ENCODE measurements at regions not wholly inside any gene's neighbourhood (a gene's known extent, or its start where the extent isn't known, plus 50 kb on each side); places are given as distances from the start of the nearest gene placed in this dataset.
"Not testable (repeated sequence)": the region's sequence is repeated elsewhere in the genome, so short reads cannot be mapped to it uniquely, and the experiment has no call there.

- no peak for DNase-seq (ENCODE audit: low read depth)
Observed at GRCh38 chr1:115453666-115454065, 115.6 kb upstream of the NGF start.

- no peak for DNase-seq (ENCODE audit: low read depth)
Observed at GRCh38 chr1:115452600-115453329, 114.7 kb upstream of the NGF start.

- DNase-seq (ENCODE audit: low read depth), result no peak
Observed at GRCh38 chr1:115450501-115451040, 112.5 kb upstream of the NGF start.

DNA sequence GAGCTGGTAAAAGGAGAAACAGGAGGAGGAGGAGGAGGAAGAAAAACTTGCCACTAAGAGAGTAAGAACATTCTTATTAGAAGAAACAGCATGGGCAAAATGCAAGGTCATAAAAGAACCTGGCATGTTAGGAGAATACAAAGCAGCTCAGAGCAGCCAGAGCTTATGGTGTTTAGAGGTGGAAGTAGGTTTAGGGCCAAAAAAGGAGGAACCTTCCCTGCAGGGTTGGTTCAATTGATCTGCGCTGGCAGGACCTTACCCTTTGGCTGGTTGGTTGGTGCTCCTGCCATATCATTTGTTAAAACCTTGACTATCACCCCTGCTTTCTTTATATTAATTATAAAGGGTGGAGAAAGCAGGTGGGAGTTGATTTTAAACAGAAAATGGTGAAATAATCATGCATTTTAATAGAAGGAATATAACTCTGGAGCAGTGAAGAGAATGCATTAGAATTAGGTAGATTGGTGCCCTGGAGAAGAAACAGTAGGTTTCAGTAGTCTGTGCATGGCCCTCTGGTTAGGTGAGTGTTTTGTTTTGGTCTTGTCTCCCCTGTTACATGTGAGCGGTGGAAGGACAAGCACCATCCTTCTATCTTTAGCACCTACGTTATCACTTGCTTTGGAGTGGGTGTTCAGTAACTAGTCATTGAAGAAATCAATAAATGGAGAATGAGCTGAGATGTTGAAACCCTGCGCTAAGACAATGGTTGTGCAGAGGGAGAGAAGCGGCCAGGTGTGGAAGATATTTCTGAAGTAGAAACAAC is 110.4 kb upstream of the NGF start:
- no peak for DNase-seq (ENCODE audit: low read depth)

- DNase-seq (ENCODE audit: low read depth), result no peak
Observed at GRCh38 chr1:115447672-115448071, 109.6 kb upstream of the NGF start.

DNA sequence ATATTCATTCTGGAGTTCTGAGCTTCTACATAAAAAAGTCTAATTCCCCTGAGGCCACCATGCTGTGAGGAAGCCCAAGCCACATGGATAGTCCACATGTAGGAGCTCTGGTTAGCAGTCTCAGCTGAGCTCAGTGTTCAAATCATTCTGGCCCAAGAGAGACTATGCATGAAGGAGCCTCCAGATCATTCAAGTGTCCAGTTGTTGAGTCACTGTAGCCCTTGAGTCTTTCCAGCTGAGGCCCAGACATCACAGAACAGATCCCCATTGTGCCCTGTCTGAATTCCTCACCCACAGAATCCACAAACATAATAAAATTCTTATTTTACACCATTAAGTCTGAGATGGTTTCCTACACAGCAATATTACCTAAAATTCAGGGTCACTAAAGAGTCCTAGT is 107.0 kb upstream of the NGF start:
- DNase-seq (ENCODE audit: low read depth), result no peak

DNA sequence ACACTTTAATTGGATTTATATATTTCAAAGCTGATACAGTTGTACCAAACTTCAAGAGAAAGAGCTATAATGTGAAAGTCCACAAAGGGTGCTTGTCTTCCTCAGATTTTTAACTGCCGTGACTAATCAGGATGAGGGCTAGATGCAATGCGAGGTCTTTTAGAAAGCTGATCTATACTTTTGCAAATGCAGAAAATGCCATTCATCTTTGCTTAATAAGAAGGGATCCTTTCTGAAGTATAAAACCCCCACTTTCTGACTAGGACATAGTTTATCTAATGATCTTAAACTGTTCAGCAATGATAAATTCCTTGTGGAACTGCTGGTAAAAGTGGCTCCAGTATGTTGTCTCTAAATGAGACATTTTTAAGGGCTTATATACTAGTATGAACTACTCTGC is 102.7 kb upstream of the NGF start:
- no peak for DNase-seq (ENCODE audit: low read depth)

DNA sequence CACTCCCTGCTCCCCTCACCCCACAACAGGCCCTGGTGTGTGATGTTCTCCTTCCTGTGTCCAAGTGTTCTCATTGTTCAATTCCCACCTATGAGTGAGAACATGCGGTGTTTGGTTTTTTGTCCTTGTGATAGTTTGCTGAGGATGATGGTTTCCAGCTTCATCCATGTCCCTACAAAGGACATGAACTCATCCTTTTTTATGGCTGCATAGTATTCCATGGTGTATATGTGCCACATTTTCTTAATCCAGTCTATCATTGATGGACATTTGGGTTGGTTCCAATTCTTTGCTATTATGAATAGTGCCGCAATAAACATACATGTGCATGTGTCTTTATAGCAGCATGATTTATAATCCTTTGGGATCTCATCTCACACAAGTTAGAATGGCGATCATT is 101.5 kb upstream of the NGF start:
- not testable (repeated sequence) for DNase-seq (ENCODE audit: low read depth)

DNA sequence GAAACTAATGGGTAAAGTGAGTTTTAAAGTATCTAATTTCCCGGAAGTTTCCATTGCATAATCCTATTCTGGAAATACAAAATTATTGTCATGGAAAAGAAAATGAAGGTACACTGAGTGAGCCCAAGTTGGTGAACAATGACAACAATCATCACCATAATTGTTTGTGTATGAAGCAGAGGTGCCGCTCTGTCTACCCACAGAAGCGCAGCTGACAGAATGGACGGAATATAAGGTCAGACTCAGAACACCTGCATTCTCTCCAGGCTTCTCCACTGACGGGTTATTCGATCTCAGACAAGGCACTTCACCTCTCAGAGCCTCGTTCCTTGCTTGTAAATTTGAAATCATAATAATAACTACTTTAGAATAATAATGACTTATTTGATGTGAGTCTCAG is 99.1 kb upstream of the NGF start:
- DNase-seq (ENCODE audit: low read depth), result no peak

DNA sequence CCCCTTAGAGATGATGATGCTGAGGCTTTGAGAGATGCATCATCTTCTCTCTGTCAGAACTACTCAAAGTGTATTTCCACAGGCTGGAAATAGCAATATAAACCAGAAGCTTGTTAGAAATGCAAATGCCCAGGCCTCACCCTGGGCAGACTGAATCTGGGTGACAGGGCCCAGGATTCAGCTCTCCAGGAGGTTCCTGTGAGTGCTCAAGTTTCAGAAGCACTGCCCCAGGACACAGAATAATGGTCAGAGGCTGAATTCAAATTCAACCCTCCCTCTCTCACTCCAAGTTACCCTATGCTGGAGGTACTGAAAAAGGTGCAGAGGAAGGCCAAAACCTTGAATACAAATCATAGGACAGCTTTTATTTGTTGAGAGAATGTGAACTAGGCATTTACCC is 98.5 kb upstream of the NGF start:
- DNase-seq (ENCODE audit: low read depth), result no peak

DNA sequence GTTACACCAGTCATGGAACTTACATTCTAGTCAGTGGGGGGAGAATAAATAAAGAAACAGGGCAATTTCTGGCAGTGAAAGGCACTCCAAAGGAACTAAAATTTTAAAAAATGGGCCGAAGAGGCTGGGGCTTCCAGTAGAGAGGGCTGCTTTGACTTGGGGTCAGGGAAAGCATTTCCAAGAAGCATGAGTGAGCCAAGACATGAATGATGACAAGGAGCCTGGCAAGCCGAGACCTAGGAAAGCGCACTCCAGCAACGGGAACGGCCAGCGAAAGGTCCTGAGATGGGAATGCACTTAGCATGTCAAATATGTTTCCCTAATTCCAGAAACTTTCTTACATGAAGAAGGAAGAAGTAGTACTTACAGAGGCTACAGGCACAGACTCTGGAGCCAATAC is 95.4 kb upstream of the NGF start:
- no peak for DNase-seq (ENCODE audit: low read depth)

DNA sequence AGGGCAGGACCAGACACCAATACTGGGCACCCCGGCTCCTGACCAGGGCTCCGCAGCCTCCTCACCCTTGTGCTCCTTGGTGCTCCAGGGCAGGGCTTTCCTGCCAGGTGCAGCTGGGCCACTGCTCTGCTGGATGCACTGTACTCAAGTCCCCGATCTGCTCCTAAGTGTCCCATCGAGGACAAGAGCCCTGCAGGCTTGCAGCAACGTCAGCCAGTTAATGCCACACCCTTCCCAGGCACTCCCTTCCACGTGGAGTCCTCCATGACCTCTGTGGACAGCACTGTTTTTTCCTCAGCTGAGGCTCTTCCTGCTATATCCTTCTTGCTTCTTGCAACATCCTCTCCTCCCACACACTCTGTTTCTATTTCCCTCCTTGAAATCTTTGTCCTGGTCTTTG is 94.0 kb upstream of the NGF start:
- DNase-seq (ENCODE audit: low read depth), result no peak

DNA sequence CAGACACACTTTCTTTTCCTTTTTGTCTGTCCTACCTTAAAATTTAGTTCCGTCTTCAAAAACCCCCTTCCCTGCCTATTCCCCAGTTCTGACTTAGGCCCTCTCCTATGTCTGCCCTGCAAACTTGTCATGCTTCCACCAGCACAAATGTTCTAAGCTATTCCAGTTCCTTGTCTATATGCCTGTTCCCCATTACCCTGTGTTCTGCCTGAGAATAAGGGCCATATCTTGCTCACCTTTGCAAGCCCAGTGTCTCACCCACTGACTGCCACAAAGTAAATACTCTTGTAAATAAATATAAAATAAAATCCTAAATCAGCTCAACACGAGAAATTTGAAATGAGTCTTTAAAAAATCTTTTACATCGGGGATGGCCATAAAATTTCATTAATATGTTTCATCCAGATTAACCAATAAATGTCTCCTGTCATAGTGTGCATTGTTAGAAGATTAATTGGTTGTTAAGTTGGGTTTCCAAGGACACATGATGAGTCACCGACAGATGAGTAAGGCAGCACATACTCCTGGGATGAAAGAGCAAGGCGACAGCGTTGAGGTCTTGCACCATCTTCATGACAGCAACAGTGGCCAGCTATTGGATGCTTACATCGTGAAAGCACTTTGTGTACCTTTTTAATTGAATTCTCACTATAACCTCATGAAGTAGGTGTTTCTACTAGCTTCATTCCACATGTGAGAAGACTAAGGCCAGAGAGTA is 92.6 kb upstream of the NGF start:
- no peak for DNase-seq (ENCODE audit: low read depth)

- DNase-seq (ENCODE audit: low read depth), result no peak
Observed at GRCh38 chr1:115429884-115430283, 91.8 kb upstream of the NGF start.

DNA sequence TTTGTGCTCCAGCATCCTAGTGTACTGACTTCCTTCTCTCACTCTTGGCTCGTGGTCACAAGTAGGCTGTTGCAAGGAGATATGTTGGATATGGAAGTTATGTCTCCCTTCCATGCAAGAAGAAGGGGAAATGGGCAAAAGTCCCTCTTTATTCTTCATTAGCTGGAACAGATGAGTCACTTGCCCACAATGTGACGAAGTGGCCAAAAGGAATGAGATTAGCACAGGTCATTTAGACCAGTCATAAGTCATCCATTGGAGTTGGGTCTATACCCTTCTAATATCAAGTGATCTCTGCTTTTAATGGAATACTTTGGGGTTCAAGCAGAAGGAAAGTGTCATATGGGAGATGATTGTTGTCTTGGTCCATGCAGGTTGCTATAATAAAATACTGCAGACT is 91.2 kb upstream of the NGF start:
- DNase-seq (ENCODE audit: low read depth), result no peak

- no peak for DNase-seq (ENCODE audit: low read depth)
Observed at GRCh38 chr1:115428676-115429075, 90.6 kb upstream of the NGF start.

DNA sequence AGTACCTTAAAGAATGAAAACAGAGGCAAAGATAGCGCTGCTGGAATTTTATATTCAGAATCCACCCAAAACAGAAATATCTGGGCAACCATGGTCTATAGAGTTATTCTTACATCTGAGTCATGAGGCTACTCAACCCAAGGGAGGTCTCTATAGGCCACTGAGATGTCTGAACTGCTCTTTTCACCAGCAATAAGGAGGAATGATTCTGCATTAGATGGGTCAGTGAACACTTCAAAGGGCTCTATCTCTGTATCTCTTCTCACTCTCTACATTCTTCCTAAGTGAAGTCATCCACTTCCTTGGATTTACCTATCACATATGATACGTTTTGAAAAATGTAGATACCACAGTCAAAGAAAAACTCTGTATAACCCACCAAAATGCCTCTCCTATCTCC is 90.2 kb upstream of the NGF start:
- no peak for DNase-seq (ENCODE audit: low read depth)

DNA sequence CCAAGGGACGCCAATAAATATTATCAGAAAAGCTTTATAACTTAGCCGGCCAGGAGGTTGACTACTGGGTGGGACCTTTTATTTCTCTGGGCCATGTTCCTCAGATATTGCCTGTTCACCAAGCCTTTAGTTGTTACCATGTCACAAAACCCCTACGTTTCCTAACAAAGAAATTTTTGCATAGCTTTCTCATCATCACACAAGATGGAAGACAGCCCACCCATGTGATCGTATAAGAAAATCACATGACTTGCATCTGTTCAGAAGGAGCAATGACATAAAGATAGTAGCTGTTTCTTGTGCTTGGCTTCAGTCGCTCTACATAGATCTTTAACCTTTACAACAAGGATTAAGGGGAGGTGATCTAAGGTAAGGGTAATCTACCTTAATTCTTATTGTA is 88.9 kb upstream of the NGF start:
- DNase-seq (ENCODE audit: low read depth), result no peak

GRCh38 chr1:115426231-115426771 is 88.3 kb upstream of the NGF start:
- DNase-seq (ENCODE audit: low read depth), result no peak

DNA sequence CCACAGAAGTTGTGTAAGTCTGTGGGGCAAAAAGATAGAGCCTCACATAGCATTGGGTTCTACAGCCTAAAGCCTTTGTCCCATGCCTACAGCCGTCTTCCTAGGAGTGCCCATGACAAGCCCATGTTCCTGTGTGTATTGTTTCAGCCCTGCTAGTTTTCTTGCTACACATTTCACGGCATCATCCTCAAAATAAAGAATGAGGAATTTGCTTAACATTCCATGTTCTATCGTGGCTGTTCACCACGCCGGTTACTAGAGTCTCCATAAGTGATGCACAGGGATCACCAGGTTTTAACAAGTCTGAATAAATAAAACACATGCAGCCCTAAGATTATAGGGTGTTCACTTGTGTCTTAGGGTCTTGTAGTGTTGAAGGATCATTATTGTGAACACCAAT is 87.4 kb upstream of the NGF start:
- no peak for DNase-seq (ENCODE audit: low read depth)

- DNase-seq (ENCODE audit: low read depth), result no peak
Observed at GRCh38 chr1:115423776-115424175, 85.7 kb upstream of the NGF start.

DNA sequence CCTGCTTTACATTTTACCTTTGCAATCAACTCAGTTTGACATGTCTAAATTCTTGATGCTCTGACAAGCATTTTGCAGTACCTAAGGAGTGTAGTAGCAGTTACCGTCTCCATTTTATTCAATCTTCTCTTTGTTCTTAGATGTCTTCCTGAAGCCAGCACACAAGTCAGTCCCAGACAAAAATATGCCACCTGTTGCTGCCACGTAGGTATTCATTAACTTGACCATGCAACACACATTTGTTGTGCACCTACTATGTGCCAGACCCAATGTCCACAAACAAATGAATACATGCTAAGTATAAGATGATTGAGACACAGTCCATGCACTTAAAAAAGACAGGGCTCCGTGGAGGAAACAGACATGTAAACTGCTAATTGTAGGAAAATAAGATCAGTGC is 81.5 kb upstream of the NGF start:
- no peak for DNase-seq (ENCODE audit: low read depth)

DNA sequence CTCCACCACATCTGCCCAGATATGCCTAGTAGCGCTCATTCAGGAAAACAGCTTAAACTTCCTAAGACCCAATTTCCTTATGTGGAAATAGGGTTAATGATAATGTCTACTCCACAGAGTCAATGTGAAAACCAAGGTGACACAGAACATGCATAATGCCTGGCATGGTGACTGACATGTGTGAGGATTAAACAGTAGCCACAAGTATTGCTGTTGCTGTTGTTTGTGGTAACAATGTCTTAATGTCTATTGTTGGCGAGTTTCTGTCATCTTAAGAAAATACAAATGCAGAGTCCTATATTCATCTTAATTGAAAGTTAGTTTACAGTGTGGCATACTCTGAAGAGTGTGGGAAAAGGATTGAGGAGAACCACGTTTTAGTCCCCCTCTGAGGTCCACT is 75.6 kb upstream of the NGF start:
- DNase-seq (ENCODE audit: low read depth), result no peak
